HG02759 (cell line): ENCODE measurements at regions not wholly inside any gene's neighbourhood (a gene's known extent, or its start where the extent isn't known, plus 50 kb on each side); places are given as distances from the start of the nearest gene placed in this dataset.

Experiments used
- ATAC-seq: cut with Tn5 transposase; IDR thresholded peaks from one replicate; pipeline ENCODE4 v1.9.1; 2021; ENCODE audit warnings: mild to moderate bottlenecking, moderate library complexity; ENCODE audit not compliant: unreplicated experiment

DNA sequence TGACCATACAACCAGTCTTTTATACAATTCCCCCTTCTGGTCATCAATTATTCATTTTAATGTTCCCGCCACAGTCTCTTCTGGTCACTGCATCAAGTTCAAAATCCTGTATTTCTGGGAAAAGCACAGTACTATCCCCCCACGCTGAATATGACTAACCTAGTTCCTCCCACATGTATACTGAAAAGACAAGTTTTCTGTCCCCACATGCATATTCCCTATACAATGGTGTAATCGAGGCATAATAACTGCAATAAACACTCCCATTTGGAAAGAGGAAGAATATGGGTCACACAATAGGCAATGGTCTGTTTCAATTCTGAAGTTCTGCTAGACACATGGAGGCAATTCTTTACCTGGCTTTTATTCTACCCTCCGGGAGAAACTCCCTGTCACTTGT lies 344.9 kb downstream of the EFNA5 start:
- ATAC-seq = no peak

DNA sequence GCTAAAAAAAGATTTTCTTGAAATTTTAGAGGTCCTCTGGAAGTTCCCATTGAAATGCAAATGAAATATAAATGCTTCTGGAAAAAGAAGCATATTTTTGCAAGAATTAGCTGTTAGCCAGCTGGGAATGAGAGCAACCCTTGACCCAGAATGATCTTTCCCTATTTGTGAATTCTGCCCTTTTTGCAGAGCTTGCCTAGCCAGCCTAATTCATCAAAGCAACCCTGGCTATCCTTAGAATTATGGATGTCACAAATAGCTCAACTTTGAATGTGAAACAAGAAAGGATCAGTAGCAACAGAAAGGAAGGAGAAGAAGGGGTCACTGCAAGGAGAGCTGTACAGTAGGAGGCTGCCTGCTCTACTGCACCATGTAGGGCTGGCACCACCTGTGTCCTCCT lies 345.9 kb downstream of the EFNA5 start:
- no peak for ATAC-seq

DNA sequence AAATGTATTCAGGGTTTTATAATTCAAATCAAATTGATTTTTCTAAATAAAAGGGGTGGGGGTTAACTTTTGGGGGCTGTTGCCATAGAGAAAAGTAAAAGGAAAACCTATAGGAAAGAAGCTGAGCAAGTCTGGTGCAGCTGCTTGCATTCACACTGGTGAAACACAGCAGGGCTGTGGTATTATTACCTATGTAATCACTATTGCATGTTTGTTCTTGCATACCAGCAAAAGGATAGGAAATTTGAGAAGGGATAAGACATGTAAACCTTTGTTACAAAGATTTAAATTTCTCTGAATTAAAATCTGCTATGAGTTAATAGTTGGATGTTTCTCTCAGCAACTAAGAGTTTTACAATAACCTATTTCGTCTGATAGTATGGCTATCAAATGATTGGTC lies 346.7 kb downstream of the EFNA5 start:
- ATAC-seq = no peak

DNA sequence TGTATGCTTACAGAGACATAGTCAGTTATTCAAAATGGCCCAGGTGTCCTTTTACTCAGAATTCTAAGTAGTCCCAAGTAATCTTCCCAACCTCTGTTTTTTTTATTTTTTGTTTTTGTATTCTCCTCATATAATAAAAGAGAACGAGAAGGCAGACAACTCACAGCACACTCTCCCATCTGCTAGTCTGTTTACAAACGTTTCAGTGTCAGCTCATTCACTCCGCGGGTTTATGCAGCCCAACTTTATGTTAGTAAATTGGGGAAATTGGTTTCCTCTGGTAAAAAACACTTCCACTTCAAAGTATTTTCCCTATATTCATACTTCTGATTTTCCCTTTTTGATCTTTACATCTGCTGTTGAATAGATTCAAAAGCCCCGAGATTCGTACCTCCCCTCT lies 347.2 kb downstream of the EFNA5 start:
- ATAC-seq = no peak

DNA sequence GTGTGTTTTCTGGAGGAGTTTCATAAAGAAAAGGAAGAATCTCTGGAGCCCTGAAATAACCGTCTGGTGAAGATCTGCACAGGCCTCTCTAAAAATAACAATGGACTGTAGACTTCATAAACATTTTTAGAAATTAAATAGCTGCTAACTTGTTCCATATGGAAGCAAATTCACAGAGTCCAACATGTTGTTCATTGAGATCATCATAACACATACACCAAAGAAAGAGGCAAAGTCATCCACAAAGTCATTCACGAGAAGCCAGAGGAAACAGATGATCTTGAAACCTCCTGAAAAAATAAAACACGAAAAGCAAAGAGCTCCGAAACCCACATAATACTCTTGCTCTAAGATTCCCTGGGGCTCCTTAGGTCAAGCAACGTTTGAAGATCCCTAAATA lies 347.8 kb downstream of the EFNA5 start:
- no peak for ATAC-seq

DNA sequence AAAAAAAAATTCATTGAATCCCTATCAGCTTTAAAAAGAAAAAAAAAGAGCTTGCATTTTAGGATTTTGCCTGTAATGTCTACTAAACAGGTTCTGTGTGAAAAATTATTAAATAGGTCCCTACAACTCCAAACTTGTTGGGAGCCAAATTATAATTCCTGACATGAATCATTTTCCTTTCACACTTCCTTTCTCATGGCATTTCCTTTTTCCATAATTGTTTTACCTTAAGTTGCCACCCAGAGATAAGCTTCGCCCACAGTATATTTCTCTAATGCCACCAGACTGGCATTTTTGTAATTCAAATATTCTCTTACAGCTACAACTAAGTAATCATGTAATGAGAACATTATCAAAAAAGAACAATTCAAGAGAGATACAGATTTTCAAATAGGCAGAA lies 348.8 kb downstream of the EFNA5 start:
- ATAC-seq = no peak

DNA sequence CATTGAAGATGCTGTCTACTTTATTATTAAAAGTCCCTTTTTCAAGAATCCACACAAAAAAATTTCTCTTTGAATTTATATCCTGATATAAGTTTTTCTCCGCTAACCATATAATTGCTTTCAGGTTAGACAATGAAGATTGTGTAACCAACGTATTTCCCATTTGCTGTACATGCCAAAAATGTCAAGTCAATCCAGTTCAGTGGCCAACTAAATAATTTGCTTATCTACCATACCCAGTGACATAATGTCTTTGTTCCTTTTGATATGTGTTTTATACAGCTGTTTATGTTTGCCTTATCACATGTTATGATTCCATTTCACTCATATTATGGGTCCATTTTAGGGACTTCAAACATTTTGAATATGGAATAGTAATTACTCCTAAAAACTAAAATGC lies 349.9 kb downstream of the EFNA5 start:
- no peak for ATAC-seq

DNA sequence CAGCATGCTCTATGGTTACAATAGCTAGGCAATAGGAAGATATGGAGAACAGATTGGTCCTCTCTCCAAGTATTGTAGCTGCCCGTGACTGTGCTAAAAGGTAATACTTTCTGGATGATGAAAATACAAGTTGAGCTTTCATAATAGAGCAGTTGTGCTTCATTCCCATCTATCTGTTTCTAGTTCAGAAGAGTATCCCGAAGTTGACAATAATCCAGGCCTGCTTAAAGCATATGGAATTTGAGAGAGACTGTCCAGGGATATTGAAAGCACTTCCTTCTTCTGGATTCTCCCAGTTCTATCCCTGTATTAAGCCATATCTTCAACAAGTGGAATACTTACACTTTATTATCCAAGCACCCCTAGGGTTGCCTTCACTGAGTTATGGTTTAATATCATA lies 350.4 kb downstream of the EFNA5 start:
- ATAC-seq = no peak

DNA sequence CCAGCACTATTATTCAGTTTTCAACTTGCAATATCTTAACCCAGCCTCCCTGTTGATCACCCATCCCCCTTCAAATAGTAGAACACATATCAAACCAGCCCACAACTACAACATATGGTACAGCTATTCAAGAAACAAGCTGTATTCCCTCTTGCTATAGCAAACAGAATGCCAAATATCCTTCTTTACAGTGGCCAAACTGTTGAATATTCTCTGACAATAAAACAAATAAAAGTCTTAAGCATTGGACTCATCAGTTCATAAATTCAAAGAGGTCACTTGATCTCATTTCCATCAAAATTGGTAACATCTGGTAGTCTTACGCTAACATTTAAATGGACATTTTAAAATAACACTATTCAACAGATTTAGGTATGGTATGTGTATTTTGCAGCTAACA lies 350.8 kb downstream of the EFNA5 start:
- no peak for ATAC-seq

DNA sequence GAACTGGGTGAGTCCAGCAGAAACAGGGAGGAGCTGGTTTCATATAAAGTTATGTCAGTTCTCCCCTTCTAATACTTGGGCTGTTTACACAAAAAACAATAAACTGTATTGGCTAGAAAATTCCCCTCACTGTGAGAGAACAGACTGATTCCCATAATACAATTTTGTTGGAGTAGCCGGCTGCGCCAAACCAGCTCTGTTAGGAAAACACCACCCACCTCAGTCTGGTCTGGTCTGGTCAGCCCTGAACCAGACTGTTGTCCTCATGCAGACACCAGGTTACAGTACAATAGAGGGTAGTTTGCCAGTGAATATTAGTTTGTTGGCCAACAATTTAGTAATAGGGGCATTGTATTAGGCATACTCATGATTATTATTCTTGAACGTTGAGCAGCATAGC lies 356.4 kb downstream of the EFNA5 start:
- no peak for ATAC-seq

DNA sequence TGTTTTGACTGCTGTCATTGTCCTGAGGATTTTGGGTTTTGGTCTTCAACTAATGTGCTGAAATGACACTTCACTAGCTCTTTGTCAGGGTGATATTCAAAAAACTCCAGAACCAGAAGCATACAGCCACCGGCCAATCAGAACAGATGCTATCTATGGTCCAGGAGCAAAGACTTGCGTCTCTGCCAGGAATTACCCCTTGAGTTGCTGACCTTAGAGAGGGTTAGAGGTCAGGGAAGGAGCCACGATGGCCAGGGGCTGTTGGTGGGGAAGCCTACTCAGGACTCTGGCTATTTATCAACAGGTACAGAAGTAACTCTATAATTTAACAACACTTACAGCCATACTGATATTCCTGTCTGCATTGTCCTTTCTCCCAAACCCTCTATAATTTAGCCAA lies 356.8 kb downstream of the EFNA5 start:
- ATAC-seq = no peak

DNA sequence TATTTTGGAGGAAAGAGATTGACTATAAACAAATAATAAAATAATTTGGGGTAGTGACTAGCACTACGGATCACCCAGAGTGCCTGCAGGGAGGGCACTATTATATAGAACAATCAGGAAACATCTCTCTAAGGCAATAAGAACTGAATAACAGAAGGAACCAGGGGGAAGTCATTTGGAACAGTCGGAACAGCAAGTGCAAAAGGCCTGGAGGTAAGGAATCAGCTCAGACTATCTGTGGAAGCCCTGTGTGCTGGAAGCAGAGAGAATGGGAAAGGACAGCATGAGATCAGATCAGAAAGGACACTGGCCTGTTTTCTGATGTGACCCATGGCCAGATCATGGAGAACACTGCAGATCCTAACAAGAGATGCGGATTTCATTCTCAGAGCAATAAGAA lies 357.6 kb downstream of the EFNA5 start:
- ATAC-seq = no peak

DNA sequence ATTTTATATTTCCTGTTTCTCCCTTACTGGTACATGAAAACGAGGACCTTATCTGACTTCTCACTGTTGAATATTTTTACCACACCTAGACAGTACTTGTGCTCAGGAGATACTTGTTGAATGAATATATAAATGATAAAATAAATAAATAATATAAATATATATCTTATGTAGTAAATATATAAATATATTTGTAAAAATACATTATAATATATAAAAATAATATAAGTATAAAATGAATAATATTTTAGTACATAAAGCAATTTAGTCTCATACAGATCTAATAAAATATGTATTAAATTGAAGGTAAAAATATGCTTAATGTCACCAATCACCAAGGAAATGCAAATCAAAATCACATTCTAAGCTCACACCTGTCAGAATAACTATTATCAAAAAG lies 360.6 kb downstream of the EFNA5 start:
- ATAC-seq = no peak

DNA sequence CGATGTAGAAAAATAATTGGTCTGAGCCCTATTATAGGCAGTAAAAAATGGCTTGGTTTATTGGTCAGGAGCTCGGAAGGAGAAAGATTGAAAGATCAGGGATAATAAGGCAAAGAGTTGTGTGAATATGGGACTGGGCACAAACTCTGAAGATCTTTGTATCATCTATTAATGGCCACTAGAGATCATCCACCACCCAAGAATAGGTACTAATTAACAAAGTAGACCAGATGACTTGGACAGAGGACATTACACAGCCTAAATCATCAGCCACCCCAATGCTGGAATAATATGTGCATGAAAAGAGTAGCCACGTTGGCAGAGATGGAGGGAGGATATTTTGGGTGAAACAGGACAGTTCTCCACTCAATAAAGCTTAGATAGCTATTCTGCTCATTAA lies 364.1 kb downstream of the EFNA5 start:
- no peak for ATAC-seq

DNA sequence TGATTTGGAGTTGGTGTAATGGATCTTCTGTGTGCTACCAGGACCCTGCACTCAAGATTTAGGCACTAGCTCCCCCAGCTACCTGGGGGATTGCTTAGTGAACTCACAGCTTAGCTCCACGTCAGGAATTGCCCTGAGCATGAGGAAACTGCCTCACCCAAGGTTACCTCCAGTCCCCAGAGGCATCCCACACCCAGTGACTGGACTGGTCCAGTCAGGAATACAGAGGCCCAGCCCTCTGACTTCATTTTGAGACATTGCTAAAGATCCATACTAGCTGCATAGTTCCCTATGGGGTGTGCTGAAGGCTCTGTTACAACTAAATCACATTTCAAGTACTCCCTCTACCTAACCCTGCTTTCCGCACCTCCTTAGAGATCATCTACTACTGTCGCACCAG lies 364.7 kb downstream of the EFNA5 start:
- ATAC-seq = no peak

DNA sequence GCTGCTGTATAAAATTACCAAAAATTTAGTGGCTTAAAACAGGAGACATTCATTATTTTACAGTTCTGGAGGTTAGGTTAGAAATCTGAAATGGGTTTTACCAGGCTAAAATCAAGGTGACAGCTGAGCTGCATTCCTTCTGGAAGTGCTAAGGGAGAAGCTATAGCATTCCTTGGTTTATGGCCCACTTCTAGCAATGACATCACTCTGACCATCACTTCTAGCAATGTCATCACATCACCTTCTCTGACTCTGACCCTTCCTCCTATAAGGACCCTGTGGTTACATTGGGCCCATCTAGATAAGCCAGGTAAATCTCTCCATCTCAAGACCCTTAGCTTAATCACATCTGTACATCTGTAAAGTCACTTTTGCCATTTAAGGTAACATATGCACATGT lies 366.1 kb downstream of the EFNA5 start:
- ATAC-seq = no peak

DNA sequence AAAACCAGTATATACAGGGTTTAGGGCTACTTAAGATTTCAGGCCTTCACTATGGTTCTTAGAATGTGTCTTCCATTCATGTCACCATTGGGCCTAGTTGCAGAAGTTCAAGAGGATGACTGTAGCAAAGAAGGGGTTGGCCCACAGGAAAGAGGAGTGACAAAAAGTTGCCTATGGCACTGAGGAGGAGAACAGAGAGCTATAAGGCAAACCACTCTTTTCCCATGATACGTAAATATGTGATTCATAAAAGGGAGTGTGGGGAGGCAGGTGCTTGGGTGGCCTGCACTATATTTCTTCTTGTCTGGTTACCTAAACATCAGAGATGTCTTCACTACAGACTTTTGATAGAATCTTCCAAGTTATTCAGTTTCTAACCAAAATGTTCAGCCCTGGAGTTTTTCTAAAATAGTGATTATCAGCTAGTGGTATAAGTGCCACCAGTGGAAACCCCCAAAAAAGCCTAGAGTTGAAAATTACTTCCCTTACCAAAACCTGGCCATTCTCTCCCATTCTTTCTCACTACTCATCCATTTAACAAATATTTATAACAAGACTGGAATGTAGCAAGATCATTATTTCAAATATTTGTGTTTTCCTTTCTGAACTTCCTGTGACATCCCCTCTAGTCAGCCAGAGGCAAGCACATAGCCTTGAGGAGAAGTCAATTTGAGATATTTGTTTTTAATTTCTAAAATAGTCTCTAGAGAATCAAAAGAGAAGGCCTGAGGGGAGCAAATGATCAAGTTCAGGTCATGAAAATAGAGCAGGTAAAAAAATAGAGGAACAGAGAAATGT lies 367.4 kb downstream of the EFNA5 start:
- no peak for ATAC-seq

DNA sequence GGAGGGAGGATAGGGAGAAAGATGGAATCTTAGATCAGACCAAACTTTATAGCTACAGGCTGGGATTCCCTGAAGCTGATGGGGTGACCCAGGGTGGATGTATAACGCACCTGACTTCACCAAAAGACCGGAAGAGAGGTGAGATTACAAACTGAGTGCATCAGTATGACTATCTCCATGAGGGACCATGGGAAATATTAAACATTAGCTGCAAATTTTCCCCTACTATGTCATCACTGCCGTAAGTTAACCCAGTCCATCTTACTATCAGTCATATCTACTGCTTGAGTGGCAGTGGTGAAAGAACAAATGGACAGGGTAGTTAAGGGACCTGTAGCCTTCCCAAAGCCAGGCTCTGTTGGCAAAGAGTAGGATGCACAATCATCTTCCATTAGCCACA lies 368.3 kb downstream of the EFNA5 start:
- peak; percentile 42 for ATAC-seq

DNA sequence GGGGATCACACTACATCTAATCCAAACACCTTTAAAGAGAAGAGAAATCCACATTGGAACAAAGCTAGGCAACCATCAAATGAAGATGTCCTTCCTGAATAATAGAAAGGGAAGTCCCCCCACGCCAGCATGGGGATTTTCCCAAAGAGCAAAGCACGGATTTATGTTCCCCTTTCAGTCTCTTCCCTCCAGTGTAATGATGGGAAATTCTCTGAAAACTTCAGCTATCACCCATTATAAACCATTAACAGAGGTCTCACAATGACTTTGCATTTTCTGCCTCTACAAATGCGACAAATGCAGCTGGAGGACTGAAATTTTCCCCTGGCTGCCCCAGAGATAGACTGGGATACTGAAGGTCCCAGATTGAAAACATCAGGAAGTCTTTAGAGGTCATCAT lies 368.7 kb downstream of the EFNA5 start:
- peak; percentile 48 for ATAC-seq

DNA sequence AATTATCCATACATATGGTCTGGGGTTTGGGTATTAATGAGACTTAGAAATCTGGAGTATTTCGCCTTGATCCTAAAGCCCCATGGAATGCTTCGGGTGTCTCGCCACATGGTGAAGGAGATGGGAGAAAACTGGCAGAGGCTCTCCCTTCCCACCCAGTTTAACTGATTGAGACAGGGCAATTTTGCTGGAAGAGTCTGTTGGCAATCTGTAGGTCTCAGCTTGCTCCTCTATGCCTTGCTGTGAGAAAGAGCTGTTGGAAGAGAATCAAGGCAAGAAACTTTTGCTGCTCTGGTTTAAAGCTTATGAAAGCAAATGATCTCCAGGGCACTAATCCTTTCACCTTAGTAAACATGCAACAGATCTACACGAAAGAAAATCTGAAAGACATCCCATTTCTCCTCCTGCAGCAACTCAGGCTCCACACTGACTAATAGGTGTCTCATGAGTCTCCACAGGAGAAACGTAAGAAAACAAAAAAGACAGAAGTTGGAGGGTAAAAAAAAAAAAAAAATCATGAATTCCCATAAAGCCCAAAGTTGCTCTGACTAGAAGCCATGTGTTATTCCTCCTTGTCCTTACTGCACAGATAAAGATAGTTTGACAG lies 369.9 kb downstream of the EFNA5 start:
- no peak for ATAC-seq

DNA sequence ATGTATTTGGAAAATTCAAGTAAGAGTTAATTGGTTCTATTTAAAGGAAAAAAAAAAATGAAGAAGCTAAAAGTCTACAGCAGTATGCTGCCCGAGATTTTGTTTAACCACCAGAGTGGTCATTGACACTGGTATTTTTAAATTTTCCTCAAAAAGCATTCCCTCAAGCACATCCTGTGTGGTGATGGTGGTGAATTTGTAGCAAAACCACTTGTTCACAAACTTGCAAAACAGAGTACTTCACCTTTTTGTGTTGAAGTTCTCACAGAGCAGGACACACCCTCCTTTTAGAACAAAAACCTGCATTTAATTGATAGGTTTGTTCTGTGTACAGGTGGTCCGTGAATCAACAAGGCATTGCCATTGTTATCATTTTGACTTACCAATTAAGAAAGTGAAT lies 374.2 kb downstream of the EFNA5 start:
- peak; percentile 36 for ATAC-seq

DNA sequence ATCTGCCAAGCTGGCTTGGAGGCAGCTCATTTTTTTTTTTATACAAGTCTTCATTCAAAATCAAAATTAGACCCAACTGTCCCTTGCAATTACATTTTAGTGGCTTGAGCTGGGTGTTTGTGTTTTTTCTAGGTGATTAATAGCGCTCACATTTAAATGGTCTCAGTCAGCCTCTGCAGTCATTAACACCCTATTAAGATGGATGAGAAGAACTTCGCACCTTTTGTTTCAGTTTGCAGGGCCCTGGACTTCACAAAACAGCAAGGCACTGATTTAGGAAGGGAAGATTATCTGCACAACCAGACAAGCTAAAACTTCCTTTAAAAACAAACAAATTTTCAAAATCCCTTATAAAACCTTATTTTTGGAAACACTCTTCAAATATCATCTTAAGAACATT lies 374.8 kb downstream of the EFNA5 start:
- ATAC-seq = no peak

DNA sequence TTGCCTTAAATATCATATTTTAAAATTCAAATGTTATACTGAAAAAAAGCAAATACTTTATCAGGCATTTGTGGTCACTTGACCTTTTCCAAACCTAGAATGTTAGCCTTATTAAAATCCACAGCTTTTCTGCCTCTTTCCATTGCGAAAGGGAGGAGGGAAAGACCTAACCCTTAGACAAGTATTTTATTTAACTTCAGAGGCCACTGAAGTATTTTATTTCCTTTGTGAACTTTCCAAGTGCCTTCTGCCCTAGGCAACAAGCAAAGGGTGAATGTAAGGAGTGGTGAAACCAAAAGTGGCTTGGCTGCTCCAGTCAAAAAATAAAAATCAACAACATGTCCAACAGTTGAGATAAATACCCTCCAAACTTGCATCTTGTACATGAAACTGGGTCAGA lies 376.1 kb downstream of the EFNA5 start:
- no peak for ATAC-seq
